ENCODE measurements at regions not wholly inside any gene's neighbourhood (a gene's known extent, or its start where the extent isn't known, plus 50 kb on each side); places are given as distances from the start of the nearest gene placed in this dataset.

GRCh38 chr3:117417411-117417810, 707.8 kb downstream of the TUSC7 start:
- DNase-seq = no peak

- no peak for DNase-seq
These were observed 717.5 kb downstream of the TUSC7 start for GRCh38 chr3:117427081-117427480.

- no peak for DNase-seq
These were observed 723.8 kb downstream of the TUSC7 start for GRCh38 chr3:117433427-117433826.

- no peak for DNase-seq
These were observed 725.3 kb downstream of the TUSC7 start for GRCh38 chr3:117434661-117435412.

GRCh38 chr3:117435506-117435905, 725.9 kb downstream of the TUSC7 start:
- DNase-seq = no peak

- DNase-seq = no peak
These were observed 730.2 kb downstream of the TUSC7 start for GRCh38 chr3:117439812-117440211.

GRCh38 chr3:117441851-117442250, 732.3 kb downstream of the TUSC7 start:
- DNase-seq = no peak

GRCh38 chr3:117442566-117442965, 733.0 kb downstream of the TUSC7 start:
- DNase-seq = no peak

- DNase-seq = no peak
These were observed 733.4 kb downstream of the TUSC7 start for GRCh38 chr3:117443014-117443413.

GRCh38 chr3:117444175-117444574, 734.6 kb downstream of the TUSC7 start:
- no peak for DNase-seq

- no peak for DNase-seq
These were observed 737.8 kb downstream of the TUSC7 start for GRCh38 chr3:117447419-117447818.

- no peak for DNase-seq
These were observed 740.4 kb downstream of the TUSC7 start for GRCh38 chr3:117450026-117450425.

GRCh38 chr3:117454254-117454653, 744.7 kb downstream of the TUSC7 start:
- DNase-seq = no peak

GRCh38 chr3:117454908-117455307, 745.3 kb downstream of the TUSC7 start:
- no peak for DNase-seq

GRCh38 chr3:117455782-117456181, 746.2 kb downstream of the TUSC7 start:
- DNase-seq = no peak

GRCh38 chr3:117463276-117464115, 753.9 kb downstream of the TUSC7 start:
- no peak for DNase-seq

GRCh38 chr3:117471831-117472230, 762.3 kb downstream of the TUSC7 start:
- no peak for DNase-seq

- no peak for DNase-seq
These were observed 764.5 kb downstream of the TUSC7 start for GRCh38 chr3:117473981-117474538.

GRCh38 chr3:117476572-117476971, 767.0 kb downstream of the TUSC7 start:
- DNase-seq = no peak

GRCh38 chr3:117477214-117477755, 767.7 kb downstream of the TUSC7 start:
- DNase-seq = no peak

- no peak for DNase-seq
These were observed 769.5 kb downstream of the TUSC7 start for GRCh38 chr3:117479095-117479494.

- no peak for DNase-seq
These were observed 770.9 kb downstream of the TUSC7 start for GRCh38 chr3:117480525-117480924.

GRCh38 chr3:117480972-117481371, 771.4 kb downstream of the TUSC7 start:
- no peak for DNase-seq

- DNase-seq = no peak
These were observed 774.3 kb downstream of the TUSC7 start for GRCh38 chr3:117483839-117484238.
